C4-2B (cell line): ENCODE measurements at regions not wholly inside any gene's neighbourhood (a gene's known extent, or its start where the extent isn't known, plus 50 kb on each side); places are given as distances from the start of the nearest gene placed in this dataset.

Experiments used
- CTCF ChIP-seq: fragments of 450-650 bp; conservative IDR thresholded peaks from 2 replicates; pipeline ENCODE4 v1.5.1; 2017; ENCODE audit warnings: mild to moderate bottlenecking
- ZFX ChIP-seq: fragments of 450-650 bp; IDR thresholded peaks from 2 replicates; pipeline ENCODE4 v1.6.1; 2017

- TF ChIP-seq CTCF (no peak), ZFX (no peak)
Observed at GRCh38 chr10:78450239-78450638, 416.6 kb downstream of the RPS24 start.
